HG03460 (cell line): ENCODE measurements at regions not wholly inside any gene's neighbourhood (a gene's known extent, or its start where the extent isn't known, plus 50 kb on each side); places are given as distances from the start of the nearest gene placed in this dataset.

Experiments used
- ATAC-seq: cut with Tn5 transposase; IDR thresholded peaks from one replicate; pipeline ENCODE4 v1.9.1; 2021; ENCODE audit not compliant: unreplicated experiment

GRCh38 chr2:157125685-157126084, 131.8 kb upstream of the GALNT5 start:
- ATAC-seq, result no peak

- ATAC-seq, result no peak
These were observed 130.1 kb upstream of the GALNT5 start for GRCh38 chr2:157127249-157128012.

GRCh38 chr2:157143901-157144300, 113.6 kb upstream of the GALNT5 start:
- no peak for ATAC-seq

- ATAC-seq, result no peak
These were observed 108.2 kb upstream of the GALNT5 start for GRCh38 chr2:157149270-157149669.

GRCh38 chr2:157150747-157151146, 106.8 kb upstream of the GALNT5 start:
- ATAC-seq, result peak; percentile 88

GRCh38 chr2:157152362-157152761, 105.1 kb upstream of the GALNT5 start:
- no peak for ATAC-seq

GRCh38 chr2:157155992-157156391, 101.5 kb upstream of the GALNT5 start:
- no peak for ATAC-seq

GRCh38 chr2:157158111-157158510, 99.4 kb upstream of the GALNT5 start:
- no peak for ATAC-seq

GRCh38 chr2:157159221-157159934, 98.1 kb upstream of the GALNT5 start:
- no peak for ATAC-seq

- no peak for ATAC-seq
These were observed 97.4 kb upstream of the GALNT5 start for GRCh38 chr2:157160111-157160510.

- ATAC-seq, result no peak
These were observed 93.1 kb upstream of the GALNT5 start for GRCh38 chr2:157164370-157164769.

GRCh38 chr2:157164891-157165290, 92.6 kb upstream of the GALNT5 start:
- ATAC-seq, result no peak

GRCh38 chr2:157168501-157168900, 89.0 kb upstream of the GALNT5 start:
- no peak for ATAC-seq

GRCh38 chr2:157169889-157170288, 87.6 kb upstream of the GALNT5 start:
- no peak for ATAC-seq

GRCh38 chr2:157170299-157170698, 87.2 kb upstream of the GALNT5 start:
- ATAC-seq, result no peak

GRCh38 chr2:157172239-157172638, 85.3 kb upstream of the GALNT5 start:
- no peak for ATAC-seq

- no peak for ATAC-seq
These were observed 84.5 kb upstream of the GALNT5 start for GRCh38 chr2:157172866-157173578.

- ATAC-seq, result no peak
These were observed 83.7 kb upstream of the GALNT5 start for GRCh38 chr2:157173740-157174184.

GRCh38 chr2:157174321-157174720, 83.2 kb upstream of the GALNT5 start:
- no peak for ATAC-seq

GRCh38 chr2:157176602-157177001, 80.9 kb upstream of the GALNT5 start:
- no peak for ATAC-seq

GRCh38 chr2:157178874-157179273, 78.6 kb upstream of the GALNT5 start:
- no peak for ATAC-seq
